ENCODE measurements at regions not wholly inside any gene's neighbourhood (a gene's known extent, or its start where the extent isn't known, plus 50 kb on each side); places are given as distances from the start of the nearest gene placed in this dataset.

DNA sequence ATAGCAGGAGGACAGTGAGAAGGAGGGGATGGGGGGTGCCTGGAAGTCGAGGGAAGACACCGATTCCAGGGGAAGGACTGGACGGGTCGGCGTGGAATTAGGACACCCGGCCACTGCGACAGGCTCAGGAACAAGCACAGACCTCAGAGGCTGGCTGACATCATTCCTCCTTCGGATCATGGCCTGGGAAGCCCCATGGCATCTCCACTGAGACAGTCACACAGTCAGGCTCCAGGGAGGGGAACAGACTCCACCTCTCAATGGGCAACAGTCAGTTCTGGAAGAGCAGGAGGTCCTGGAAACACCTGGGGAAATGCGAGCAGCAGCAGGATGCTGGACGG lies 67.9 kb upstream of the FBRSL1 start:
- no peak overlapping the region for H3K4me3 ChIP-seq (ENCODE audit: low read depth, low read length)
- DNase-seq, result no peak
- H3K36me3 ChIP-seq, result peaks cover 18% of the 10 kb centered on the region
- TF ChIP-seq, protein P1, sequence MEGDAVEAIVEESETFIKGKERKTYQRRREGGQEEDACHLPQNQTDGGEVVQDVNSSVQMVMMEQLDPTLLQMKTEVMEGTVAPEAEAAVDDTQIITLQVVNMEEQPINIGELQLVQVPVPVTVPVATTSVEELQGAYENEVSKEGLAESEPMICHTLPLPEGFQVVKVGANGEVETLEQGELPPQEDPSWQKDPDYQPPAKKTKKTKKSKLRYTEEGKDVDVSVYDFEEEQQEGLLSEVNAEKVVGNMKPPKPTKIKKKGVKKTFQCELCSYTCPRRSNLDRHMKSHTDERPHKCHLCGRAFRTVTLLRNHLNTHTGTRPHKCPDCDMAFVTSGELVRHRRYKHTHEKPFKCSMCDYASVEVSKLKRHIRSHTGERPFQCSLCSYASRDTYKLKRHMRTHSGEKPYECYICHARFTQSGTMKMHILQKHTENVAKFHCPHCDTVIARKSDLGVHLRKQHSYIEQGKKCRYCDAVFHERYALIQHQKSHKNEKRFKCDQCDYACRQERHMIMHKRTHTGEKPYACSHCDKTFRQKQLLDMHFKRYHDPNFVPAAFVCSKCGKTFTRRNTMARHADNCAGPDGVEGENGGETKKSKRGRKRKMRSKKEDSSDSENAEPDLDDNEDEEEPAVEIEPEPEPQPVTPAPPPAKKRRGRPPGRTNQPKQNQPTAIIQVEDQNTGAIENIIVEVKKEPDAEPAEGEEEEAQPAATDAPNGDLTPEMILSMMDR (IDR thresholded peaks at IDR 0.05; ENCODE audit: low read depth, low read length), result no peak
- peaks cover 5% of the 10 kb centered on the region for H3K9me3 ChIP-seq (ENCODE audit: severe bottlenecking)
- no peaks in the 10 kb centered on the region for H3K27me3 ChIP-seq (ENCODE audit: insufficient read depth, low read depth, severe bottlenecking)
- no peak overlapping the region; the same call in 1 of the 2 replicates for H3K27ac ChIP-seq

DNA sequence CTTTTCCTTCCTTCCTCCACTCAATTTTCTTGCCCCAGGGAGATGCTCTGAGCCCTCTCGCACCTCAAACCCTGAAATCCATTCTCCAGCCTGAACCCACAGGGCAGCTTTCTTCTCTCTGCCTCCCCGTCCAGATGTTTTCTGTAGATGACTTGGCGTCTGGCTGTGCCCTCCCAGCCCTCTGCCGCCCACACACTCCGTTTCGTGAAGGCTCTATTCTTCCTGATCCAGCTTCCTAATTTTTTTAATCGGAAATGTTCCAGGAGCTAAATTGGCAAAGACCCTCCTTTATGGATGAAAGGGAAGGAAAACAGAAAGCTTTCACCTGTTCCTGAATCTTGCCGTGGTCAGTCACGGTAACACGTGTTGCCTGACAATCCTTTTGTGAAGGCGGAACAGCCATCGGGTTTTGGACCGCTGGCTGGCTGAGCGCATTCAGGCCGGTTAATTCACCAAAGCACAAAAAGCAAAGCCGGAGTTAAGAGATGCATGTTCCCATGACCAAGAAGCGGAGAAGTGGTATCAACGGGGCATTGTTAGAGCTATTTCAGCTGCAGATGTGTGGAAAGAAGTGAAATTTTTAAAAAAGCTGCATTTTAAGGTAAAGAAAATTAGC lies 70.2 kb upstream of the FBRSL1 start:
- Histone ChIP-seq H3K9me3 (ENCODE audit: severe bottlenecking) (peaks cover under 1% of the 10 kb centered on the region), H3K27me3 (ENCODE audit: insufficient read depth, low read depth, severe bottlenecking) (no peaks in the 10 kb centered on the region)

DNA sequence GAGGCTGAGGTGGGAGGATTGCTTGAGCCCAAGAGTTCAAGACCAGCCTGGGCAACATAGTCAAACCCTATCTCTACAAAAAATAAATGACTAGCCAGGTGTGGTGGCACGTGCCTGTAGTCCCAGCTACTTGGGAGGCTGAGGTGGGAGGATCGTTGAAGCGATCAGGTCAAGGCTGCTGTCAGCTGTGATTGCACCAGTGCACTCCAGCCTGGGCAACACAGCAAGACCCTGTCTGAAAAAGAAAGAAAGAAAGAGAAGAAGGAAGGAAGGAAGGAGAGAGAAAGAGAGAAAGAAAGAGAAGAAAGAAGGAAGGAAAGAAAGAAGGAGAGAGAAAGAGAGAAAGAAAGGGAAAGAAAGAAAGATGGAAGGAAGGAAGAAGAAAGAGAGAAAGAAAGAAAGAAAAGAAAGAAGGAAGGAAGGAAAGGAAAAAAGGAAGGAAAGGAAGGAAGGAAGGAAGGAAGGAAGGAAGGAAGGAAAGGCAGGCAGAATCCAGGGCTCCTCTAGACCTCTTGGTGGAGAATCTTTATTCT lies 71.5 kb upstream of the FBRSL1 start:
- Histone ChIP-seq H3K4me3 (ENCODE audit: low read depth, low read length) (no peak overlapping the region), H3K27me3 (ENCODE audit: insufficient read depth, low read depth, severe bottlenecking) (no peaks in the 10 kb centered on the region), H3K27ac (no peak overlapping the region), H3K36me3 (no peaks in the 10 kb centered on the region), H3K9me3 (ENCODE audit: severe bottlenecking) (no peaks in the 10 kb centered on the region)
- no peak for DNase-seq
- TF ChIP-seq, protein P1 (IDR thresholded peaks at IDR 0.05; ENCODE audit: low read depth, low read length), result no peak

More for the DNA sequence above, 70.2 kb upstream of the FBRSL1 start:
- no peak for DNase-seq
- H3K4me3 ChIP-seq (ENCODE audit: low read depth, low read length), result no peak overlapping the region
- H3K36me3 ChIP-seq, result peaks cover 3% of the 10 kb centered on the region
- no peak overlapping the region for H3K27ac ChIP-seq
- TF ChIP-seq, protein P1 (IDR thresholded peaks at IDR 0.05; ENCODE audit: low read depth, low read length), result no peak

DNA sequence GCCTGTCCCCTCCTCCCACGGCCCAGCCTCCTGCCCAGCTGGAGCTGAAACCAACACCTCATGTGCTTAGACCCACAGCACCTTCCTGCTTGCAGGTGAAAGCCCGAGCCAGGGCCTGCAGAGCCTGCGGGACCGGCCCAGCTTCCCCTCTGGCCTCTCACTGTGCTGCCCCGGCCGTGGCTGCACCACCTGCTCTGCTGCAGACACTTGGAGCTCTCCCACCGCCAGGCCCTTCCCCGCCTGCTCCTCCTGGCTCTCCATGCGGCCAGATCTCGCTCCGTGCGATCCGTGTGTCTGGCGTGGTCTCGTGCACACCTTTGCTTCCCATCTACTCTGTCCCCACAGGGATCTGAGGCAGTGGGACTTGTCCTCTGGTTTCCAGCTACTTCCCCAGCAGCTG lies 72.2 kb upstream of the FBRSL1 start:
- Histone ChIP-seq H3K27me3 (ENCODE audit: insufficient read depth, low read depth, severe bottlenecking) (no peaks in the 10 kb centered on the region), H3K27ac (no peak overlapping the region), H3K4me3 (ENCODE audit: low read depth, low read length) (no peak overlapping the region), H3K36me3 (no peaks in the 10 kb centered on the region), H3K9me3 (ENCODE audit: severe bottlenecking) (no peaks in the 10 kb centered on the region)
- no peak for DNase-seq
- TF ChIP-seq, protein P1 (IDR thresholded peaks at IDR 0.05; ENCODE audit: low read depth, low read length), result no peak

DNA sequence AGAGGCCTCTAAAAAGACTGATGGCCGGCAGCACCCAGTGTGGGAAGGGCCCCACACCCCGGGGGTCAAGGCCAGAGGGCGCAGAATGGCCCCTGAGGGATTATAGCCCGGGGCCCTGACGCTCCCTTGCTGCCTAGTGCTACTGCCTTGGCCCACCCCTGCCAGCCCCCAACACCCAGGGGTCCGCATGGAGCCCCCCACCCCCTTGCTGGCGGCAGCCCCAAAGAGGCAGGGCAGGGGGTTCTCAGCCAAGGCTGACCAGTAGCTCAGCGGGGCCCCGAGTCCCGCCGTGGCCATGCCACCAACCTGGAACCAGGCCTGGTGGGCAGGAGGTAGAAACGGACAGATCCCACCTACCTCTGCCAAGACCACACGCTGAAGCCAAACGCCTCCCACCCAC lies 73.1 kb upstream of the FBRSL1 start:
- no peak overlapping the region for H3K27ac ChIP-seq
- no peak for DNase-seq
- no peaks in the 10 kb centered on the region for H3K36me3 ChIP-seq
- TF ChIP-seq, protein P1 (IDR thresholded peaks at IDR 0.05; ENCODE audit: low read depth, low read length), result no peak
- H3K9me3 ChIP-seq (ENCODE audit: severe bottlenecking), result no peaks in the 10 kb centered on the region
- H3K4me3 ChIP-seq (ENCODE audit: low read depth, low read length), result no peak overlapping the region
- no peaks in the 10 kb centered on the region for H3K27me3 ChIP-seq (ENCODE audit: insufficient read depth, low read depth, severe bottlenecking)
